ENCODE measurements at regions not wholly inside any gene's neighbourhood (a gene's known extent, or its start where the extent isn't known, plus 50 kb on each side); places are given as distances from the start of the nearest gene placed in this dataset.

DNA sequence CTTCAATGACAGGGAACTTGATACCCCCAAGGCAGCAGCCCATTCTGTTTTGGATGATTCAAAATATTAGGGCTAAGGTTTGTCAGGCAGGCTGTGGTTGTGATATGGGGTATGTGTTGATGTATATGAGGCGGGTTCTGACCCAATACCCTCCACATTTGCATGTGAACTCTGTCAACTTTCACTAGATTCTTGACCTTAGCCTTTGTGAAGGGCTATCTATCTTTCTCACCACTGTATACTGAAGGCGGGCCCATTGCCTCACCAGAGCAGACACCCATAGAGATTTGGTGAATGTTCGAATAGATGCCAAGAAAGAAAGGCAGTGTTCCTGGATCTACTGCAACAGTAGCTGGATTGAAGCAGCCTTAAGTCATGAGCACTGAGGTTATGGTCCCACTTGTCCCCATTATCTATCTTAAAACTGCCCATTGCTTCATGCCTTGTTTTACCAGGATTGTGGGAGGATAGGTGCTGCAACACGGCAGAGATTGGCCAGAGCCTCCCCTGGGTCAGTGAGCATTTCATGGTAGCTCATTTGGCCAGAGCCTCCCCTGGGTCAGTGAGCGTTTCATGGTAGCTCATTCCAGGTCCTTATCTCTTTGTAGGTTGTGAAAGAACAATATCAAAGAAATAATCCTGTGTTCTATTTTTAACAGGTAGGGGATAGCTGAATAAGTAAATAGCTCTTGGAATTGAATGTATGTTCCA lies 399.6 kb downstream of the TMEM135 start:
- Histone ChIP-seq H3K4me3 (ENCODE audit: low read depth, low read length) (no peak overlapping the region), H3K36me3 (no peaks in the 10 kb centered on the region), H3K27me3 (no peaks in the 10 kb centered on the region), H3K4me1 (no peaks in the 10 kb centered on the region), H3K9me3 (no peaks in the 10 kb centered on the region)
- no peak for DNase-seq
- TF ChIP-seq, protein P1, sequence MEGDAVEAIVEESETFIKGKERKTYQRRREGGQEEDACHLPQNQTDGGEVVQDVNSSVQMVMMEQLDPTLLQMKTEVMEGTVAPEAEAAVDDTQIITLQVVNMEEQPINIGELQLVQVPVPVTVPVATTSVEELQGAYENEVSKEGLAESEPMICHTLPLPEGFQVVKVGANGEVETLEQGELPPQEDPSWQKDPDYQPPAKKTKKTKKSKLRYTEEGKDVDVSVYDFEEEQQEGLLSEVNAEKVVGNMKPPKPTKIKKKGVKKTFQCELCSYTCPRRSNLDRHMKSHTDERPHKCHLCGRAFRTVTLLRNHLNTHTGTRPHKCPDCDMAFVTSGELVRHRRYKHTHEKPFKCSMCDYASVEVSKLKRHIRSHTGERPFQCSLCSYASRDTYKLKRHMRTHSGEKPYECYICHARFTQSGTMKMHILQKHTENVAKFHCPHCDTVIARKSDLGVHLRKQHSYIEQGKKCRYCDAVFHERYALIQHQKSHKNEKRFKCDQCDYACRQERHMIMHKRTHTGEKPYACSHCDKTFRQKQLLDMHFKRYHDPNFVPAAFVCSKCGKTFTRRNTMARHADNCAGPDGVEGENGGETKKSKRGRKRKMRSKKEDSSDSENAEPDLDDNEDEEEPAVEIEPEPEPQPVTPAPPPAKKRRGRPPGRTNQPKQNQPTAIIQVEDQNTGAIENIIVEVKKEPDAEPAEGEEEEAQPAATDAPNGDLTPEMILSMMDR (IDR thresholded peaks at IDR 0.05; ENCODE audit: low read depth, low read length) = no peak

DNA sequence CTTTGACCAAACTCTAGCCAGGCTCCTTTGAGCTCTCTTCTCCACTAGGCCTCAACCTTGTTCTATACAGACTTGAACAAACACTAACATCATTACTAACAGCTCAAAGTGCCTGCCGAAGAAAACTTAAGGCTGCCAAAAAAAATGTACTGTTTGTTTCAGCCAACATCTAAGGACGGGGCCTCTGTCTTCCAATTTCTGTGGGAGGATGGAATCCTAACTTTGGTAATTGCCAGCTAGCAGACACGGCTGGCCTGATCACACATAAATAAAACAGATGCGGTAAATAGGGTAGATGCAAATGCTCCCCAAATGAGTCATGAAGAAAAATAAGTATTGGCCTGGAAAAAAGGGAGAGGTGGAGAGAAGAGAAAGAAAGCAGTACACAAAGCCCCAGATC lies 394.3 kb downstream of the TMEM135 start:
- Histone ChIP-seq H3K9me3 (no peaks in the 10 kb centered on the region), H3K36me3 (no peaks in the 10 kb centered on the region), H3K27me3 (no peaks in the 10 kb centered on the region), H3K4me1 (no peaks in the 10 kb centered on the region), H3K4me3 (ENCODE audit: low read depth, low read length) (no peak overlapping the region)
- no peak for DNase-seq
- TF ChIP-seq, protein P1 (IDR thresholded peaks at IDR 0.05; ENCODE audit: low read depth, low read length) = no peak

DNA sequence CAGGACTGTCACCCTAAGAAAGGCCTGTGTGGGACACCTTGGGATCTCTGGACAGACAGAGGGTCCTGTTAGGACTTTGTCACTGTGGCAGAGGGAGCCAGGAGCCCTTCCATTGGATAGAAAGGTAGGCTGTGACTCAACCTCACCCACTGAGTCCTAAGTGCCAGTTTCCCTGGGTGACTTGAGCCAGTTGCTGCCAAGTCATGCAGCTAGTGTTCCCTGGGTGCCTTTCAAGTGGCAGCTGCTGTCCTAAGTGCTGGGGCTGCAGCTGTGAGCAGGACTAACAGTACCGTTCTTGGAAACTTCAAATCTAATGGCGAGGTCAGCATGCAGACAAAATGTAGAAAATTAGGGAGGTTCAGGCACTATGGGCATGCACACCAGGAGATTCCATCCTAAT lies 393.7 kb downstream of the TMEM135 start:
- Histone ChIP-seq H3K9me3 (no peaks in the 10 kb centered on the region), H3K27me3 (no peaks in the 10 kb centered on the region), H3K4me1 (no peaks in the 10 kb centered on the region), H3K36me3 (no peaks in the 10 kb centered on the region), H3K4me3 (ENCODE audit: low read depth, low read length) (no peak overlapping the region)
- TF ChIP-seq, protein P1 (IDR thresholded peaks at IDR 0.05; ENCODE audit: low read depth, low read length) = no peak
- no peak for DNase-seq

DNA sequence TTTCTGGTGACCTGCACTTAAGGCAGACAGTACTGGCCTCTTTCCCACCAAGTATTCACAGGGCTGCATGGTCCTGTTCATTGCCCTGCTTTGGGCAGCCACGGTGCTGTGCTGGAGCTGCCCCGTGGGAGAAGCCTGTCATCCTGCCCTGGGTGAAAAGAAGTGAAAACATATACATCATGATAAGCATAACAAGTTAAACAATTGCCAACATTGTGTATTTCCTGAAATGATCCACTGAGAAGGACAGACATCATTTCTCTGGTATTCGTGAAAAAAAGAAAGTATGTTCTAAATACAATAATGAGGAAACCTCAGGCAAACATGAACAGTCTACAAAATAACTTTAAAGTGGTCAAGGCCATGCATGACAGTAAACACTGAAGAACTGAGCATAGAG lies 393.1 kb downstream of the TMEM135 start:
- Histone ChIP-seq H3K36me3 (no peaks in the 10 kb centered on the region), H3K4me1 (no peaks in the 10 kb centered on the region), H3K9me3 (no peaks in the 10 kb centered on the region), H3K27me3 (no peaks in the 10 kb centered on the region), H3K4me3 (ENCODE audit: low read depth, low read length) (no peak overlapping the region)
- DNase-seq = no peak
- TF ChIP-seq, protein P1 (IDR thresholded peaks at IDR 0.05; ENCODE audit: low read depth, low read length) = no peak

DNA sequence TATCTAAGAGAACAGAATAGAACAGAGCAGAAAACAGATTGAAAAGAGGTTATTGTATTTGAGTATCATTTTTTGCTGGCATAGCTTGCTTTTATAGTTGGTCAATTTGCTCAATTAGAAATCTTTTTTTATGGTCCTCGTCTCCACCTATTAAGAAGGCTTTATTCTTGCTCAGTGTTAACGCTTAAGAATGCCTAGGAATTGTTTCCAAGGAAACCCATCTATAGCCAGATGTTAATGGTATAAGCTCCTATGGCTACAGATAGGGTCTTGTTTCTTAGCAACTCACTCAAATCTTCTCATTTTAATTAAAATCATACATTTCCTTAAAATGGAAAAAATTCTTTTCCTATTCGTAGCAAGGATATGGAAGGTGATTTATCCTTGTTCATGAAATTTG lies 392.3 kb downstream of the TMEM135 start:
- Histone ChIP-seq H3K4me1 (no peaks in the 10 kb centered on the region), H3K9me3 (no peaks in the 10 kb centered on the region), H3K4me3 (ENCODE audit: low read depth, low read length) (no peak overlapping the region), H3K36me3 (no peaks in the 10 kb centered on the region), H3K27me3 (no peaks in the 10 kb centered on the region)
- TF ChIP-seq, protein P1 (IDR thresholded peaks at IDR 0.05; ENCODE audit: low read depth, low read length) = no peak
- no peak for DNase-seq

DNA sequence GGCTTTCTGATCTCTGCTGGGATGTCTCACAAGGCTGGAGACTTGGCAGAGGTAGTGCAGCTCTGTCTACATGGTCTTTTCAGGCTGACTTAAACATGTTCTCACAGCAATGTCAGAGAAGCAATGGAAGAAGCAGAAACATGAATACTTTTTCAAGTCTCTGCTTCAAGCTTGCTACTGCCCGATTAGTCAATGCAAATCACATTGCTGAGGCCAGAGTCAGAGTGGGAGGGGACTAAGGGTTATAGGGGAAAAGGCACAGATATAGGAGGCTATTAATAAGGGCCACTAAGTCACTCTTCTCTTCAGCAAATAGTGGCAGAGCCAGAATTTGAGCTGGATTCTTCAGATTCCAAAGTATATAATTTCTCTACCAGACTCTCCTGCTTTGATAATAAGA lies 390.5 kb downstream of the TMEM135 start:
- Histone ChIP-seq H3K4me3 (ENCODE audit: low read depth, low read length) (no peak overlapping the region), H3K36me3 (no peaks in the 10 kb centered on the region), H3K4me1 (no peaks in the 10 kb centered on the region), H3K27me3 (peaks cover 2% of the 10 kb centered on the region), H3K9me3 (no peaks in the 10 kb centered on the region)
- DNase-seq = no peak
- TF ChIP-seq, protein P1 (IDR thresholded peaks at IDR 0.05; ENCODE audit: low read depth, low read length) = no peak

Data from BE2C (cell line).